Stimulated activated CD4-positive, alpha-beta T cell treated with anti-CD3 and anti-CD28 coated beads, Interleukin-12 subunit alpha, Interleukin-12 subunit beta, amount 100 ng/mL, for 4 hours (primary cell): ENCODE measurements at regions not wholly inside any gene's neighbourhood (a gene's known extent, or its start where the extent isn't known, plus 50 kb on each side); places are given as distances from the start of the nearest gene placed in this dataset.
"Not testable (repeated sequence)": the region's sequence is repeated elsewhere in the genome, so short reads cannot be mapped to it uniquely, and the experiment has no call there.

ENCODE experiments used
- DNase-seq: peaks from one replicate; pipeline ENCODE4 v3.0.0-alpha.2; 2020

GRCh38 chr2:41329040-41329439, 718.8 kb upstream of the PKDCC start:
- no peak for DNase-seq

- DNase-seq: no peak
Observed at GRCh38 chr2:41334159-41334558, 713.7 kb upstream of the PKDCC start.

GRCh38 chr2:41335573-41335972, 712.2 kb upstream of the PKDCC start:
- not testable (repeated sequence) for DNase-seq

- DNase-seq: no peak
Observed at GRCh38 chr2:41337956-41338355, 709.9 kb upstream of the PKDCC start.

GRCh38 chr2:41344529-41344928, 703.3 kb upstream of the PKDCC start:
- no peak for DNase-seq

GRCh38 chr2:41353060-41353459, 694.8 kb upstream of the PKDCC start:
- DNase-seq: no peak

- DNase-seq: no peak
Observed at GRCh38 chr2:41355794-41356193, 692.0 kb upstream of the PKDCC start.

GRCh38 chr2:41364842-41365241, 683.0 kb upstream of the PKDCC start:
- no peak for DNase-seq

GRCh38 chr2:41375901-41376300, 671.9 kb upstream of the PKDCC start:
- DNase-seq: no peak

- DNase-seq: no peak
Observed at GRCh38 chr2:41377837-41378236, 670.0 kb upstream of the PKDCC start.

GRCh38 chr2:41378420-41378819, 669.4 kb upstream of the PKDCC start:
- no peak for DNase-seq

GRCh38 chr2:41379496-41380221, 668.2 kb upstream of the PKDCC start:
- no peak for DNase-seq

GRCh38 chr2:41381701-41382100, 666.1 kb upstream of the PKDCC start:
- no peak for DNase-seq

GRCh38 chr2:41387519-41387918, 660.3 kb upstream of the PKDCC start:
- DNase-seq: no peak

- no peak for DNase-seq
Observed at GRCh38 chr2:41393621-41394020, 654.2 kb upstream of the PKDCC start.

GRCh38 chr2:41394541-41394940, 653.3 kb upstream of the PKDCC start:
- DNase-seq: no peak

GRCh38 chr2:41395692-41396091, 652.1 kb upstream of the PKDCC start:
- DNase-seq: no peak

- no peak for DNase-seq
Observed at GRCh38 chr2:41399437-41400087, 648.3 kb upstream of the PKDCC start.

GRCh38 chr2:41400088-41400665, 647.6 kb upstream of the PKDCC start:
- no peak for DNase-seq

- DNase-seq: no peak
Observed at GRCh38 chr2:41405441-41405840, 642.4 kb upstream of the PKDCC start.

- no peak for DNase-seq
Observed at GRCh38 chr2:41409328-41409727, 638.5 kb upstream of the PKDCC start.

GRCh38 chr2:41410011-41410410, 637.8 kb upstream of the PKDCC start:
- DNase-seq: no peak

- DNase-seq: no peak
Observed at GRCh38 chr2:41413813-41414485, 633.9 kb upstream of the PKDCC start.
